ENCODE measurements at regions not wholly inside any gene's neighbourhood (a gene's known extent, or its start where the extent isn't known, plus 50 kb on each side); places are given as distances from the start of the nearest gene placed in this dataset.

DNA sequence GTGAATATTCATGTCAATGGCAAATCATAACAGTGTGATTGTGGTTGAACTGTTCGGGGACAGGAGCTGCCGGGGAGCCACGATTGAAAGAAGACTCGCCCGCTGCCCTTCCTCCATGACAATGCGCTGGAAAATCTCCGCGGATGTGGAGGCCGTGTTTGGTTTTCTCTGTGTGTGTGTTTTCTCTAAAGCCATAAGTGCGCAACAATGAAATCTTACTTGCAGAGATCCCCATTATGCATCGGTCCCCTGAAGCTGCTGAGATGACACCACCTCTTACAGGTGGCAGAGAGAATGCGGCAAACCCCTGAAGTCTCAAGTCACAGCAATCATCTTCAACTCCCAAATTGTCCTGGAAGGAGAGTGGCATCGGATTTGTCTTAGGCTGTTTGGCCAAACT is 442.3 kb upstream of the MKI67 start:
- no peak overlapping the region for H3K4me3 Mint-ChIP-seq
- no peaks in the 10 kb centered on the region for H3K9me3 Mint-ChIP-seq
- H3K27me3 Mint-ChIP-seq: peaks cover 3% of the 10 kb centered on the region
- TF ChIP-seq, protein P1, sequence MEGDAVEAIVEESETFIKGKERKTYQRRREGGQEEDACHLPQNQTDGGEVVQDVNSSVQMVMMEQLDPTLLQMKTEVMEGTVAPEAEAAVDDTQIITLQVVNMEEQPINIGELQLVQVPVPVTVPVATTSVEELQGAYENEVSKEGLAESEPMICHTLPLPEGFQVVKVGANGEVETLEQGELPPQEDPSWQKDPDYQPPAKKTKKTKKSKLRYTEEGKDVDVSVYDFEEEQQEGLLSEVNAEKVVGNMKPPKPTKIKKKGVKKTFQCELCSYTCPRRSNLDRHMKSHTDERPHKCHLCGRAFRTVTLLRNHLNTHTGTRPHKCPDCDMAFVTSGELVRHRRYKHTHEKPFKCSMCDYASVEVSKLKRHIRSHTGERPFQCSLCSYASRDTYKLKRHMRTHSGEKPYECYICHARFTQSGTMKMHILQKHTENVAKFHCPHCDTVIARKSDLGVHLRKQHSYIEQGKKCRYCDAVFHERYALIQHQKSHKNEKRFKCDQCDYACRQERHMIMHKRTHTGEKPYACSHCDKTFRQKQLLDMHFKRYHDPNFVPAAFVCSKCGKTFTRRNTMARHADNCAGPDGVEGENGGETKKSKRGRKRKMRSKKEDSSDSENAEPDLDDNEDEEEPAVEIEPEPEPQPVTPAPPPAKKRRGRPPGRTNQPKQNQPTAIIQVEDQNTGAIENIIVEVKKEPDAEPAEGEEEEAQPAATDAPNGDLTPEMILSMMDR (IDR thresholded peaks at IDR 0.05): no peak
- H3K27ac Mint-ChIP-seq: no peak overlapping the region
- ChIA-PET CTCF (no interaction called here), POLR2A (no interaction called here)
- H3K4me1 Mint-ChIP-seq: no peaks in the 10 kb centered on the region
- intact Hi-C loops (cut with micrococcal nuclease): no loop called here
- no peak for DNase-seq
- no peak for ATAC-seq (ENCODE audit: low read depth)
- H3K36me3 Mint-ChIP-seq (ENCODE audit: low read depth): no peaks in the 10 kb centered on the region

DNA sequence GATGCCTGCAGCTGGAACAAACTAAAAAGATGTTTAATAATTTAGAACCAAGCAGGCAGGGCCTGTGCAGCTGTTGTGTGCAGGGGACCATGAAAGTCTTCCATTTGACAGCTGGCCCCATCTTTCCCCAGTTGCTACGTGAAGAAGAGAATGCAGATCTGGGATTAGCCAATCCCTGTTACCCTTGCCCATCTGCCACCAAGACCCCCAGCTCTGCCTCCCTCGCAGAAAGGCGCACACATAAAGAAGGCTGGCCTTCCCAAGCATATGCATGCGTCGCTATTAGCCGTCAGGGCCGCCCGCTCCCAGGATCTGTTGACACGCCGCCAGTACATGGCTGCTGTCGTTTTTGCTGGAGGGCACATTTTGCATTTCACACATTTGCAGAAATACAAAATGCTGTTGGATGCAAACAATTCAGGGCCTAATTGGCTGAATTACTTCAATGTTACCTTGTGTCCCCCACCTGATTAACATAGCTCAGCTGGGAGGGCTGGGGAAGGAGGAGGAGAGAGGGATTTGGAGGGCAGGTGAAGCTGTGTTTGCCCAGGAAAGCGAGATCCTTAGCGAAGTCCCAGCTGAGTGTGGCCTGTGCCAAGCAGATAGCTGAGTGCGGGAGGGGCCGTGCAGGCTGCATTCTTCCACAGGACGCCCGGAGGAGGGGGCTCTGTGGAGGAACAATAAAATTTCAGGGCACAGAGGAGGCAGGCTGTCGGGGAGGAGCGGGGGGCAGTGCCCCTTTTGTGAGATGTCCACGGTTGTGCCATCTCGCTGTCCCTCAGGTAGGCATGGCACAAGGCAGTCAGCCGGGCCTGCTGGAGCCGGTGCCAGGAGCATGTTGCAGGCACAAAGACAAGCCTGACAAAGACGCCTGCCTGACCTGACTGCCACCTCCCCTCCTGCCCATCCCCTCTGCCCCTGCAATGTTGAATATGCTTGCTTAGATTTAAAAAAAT is 443.0 kb upstream of the MKI67 start:
- ChIA-PET CTCF (no interaction called here), POLR2A (no interaction called here)
- TF ChIP-seq, protein P1 (IDR thresholded peaks at IDR 0.05): no peak
- Mint-ChIP-seq H3K4me1 (no peaks in the 10 kb centered on the region), H3K27me3 (peaks cover 3% of the 10 kb centered on the region), H3K4me3 (no peak overlapping the region), H3K36me3 (ENCODE audit: low read depth) (no peaks in the 10 kb centered on the region), H3K27ac (no peak overlapping the region), H3K9me3 (no peaks in the 10 kb centered on the region)
- ATAC-seq (ENCODE audit: low read depth) (no peak), DNase-seq (no peak)
- intact Hi-C loops (cut with micrococcal nuclease): no loop called here

DNA sequence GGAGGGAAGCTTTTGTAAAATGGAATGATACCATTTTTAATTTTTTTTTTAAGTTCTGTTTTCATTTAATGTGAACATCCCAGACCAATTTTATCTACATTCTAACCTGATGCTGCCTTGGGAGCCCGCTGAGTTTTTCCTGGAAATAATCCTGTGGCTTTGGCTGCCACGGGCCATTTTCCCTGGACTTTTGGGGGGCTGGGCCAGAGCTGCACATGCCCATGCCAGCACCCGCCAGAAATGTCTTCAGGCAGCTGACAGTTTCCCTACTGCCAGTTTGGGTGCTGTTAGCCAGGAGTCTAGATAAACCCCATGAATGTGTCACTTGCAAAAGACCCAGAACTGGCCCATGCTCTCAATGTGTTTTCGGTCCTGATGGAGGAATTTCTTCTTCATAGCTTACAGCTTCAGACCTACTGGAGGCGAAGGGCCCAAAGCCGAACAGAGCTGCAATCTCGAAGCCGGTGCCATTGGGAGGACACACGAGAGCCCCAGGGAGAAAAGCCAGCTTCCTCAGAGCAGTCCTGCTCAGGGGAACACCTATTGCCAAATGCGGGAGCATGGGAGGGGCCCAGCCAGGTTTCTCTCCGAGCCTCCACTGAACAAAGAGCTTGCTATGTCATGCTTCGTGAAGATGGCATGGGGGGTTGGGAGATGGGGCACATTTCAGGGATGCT is 444.2 kb upstream of the MKI67 start:
- DNase-seq (no peak), ATAC-seq (ENCODE audit: low read depth) (no peak)
- intact Hi-C loops (cut with micrococcal nuclease): no loop called here
- H3K9me3 Mint-ChIP-seq: no peaks in the 10 kb centered on the region
- ChIA-PET CTCF (no interaction called here), POLR2A (no interaction called here)
- H3K27ac Mint-ChIP-seq: no peak overlapping the region
- H3K27me3 Mint-ChIP-seq: peaks cover 3% of the 10 kb centered on the region
- TF ChIP-seq, protein P1 (IDR thresholded peaks at IDR 0.05): no peak
- no peaks in the 10 kb centered on the region for H3K36me3 Mint-ChIP-seq (ENCODE audit: low read depth)
- H3K4me1 Mint-ChIP-seq: no peaks in the 10 kb centered on the region
- H3K4me3 Mint-ChIP-seq: no peak overlapping the region

DNA sequence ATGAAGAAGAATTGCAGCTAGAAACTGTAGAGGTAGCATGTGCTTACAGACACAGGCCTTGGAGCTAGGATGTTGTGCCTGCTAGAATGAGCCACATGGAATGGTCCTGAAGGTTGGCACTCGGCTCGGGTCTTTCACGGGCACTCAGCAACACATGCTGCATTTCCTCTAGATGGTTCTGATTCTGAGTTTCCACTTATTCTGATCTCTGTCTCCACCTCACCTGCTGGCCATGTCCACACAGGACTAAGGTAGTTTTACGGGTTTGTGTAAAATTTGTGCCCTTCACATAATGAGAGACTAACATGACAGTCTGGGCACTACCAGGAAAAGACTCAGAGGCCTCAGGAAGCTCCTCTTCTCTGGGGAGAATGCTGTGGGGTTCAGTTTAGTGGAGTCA is 444.8 kb upstream of the MKI67 start:
- Mint-ChIP-seq H3K27ac (no peak overlapping the region), H3K4me3 (no peak overlapping the region), H3K9me3 (no peaks in the 10 kb centered on the region), H3K36me3 (ENCODE audit: low read depth) (no peaks in the 10 kb centered on the region), H3K27me3 (peaks cover 3% of the 10 kb centered on the region), H3K4me1 (no peaks in the 10 kb centered on the region)
- ChIA-PET CTCF (no interaction called here), POLR2A (no interaction called here)
- intact Hi-C loops (cut with micrococcal nuclease): no loop called here
- ATAC-seq (ENCODE audit: low read depth) (no peak), DNase-seq (no peak)
- TF ChIP-seq, protein P1 (IDR thresholded peaks at IDR 0.05): no peak

DNA sequence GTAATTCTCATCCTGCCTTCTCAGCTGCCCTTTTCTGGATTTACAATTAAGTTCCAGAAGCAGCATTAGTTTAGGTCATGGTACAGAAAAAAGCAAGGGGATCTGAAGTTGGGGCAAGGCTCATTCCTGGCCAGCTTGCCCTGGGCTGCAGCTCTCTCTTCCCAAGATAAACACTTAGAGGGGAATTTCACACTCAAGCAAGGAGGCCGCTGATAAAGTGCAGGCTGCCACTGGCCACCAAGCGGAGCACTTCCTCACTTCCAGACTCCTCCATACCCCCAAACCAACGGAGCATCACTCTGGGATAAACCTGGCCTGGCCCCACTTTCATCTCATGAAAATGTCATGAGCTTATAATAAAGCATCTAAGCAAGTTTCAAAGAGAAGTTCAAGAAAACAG is 445.5 kb upstream of the MKI67 start:
- ChIA-PET POLR2A (no interaction called here), CTCF (no interaction called here)
- no peak overlapping the region for H3K4me3 Mint-ChIP-seq
- H3K4me1 Mint-ChIP-seq: no peaks in the 10 kb centered on the region
- TF ChIP-seq, protein P1 (IDR thresholded peaks at IDR 0.05): no peak
- H3K27ac Mint-ChIP-seq: no peak overlapping the region
- H3K9me3 Mint-ChIP-seq: no peaks in the 10 kb centered on the region
- H3K36me3 Mint-ChIP-seq (ENCODE audit: low read depth): no peaks in the 10 kb centered on the region
- no peak for DNase-seq
- ATAC-seq (ENCODE audit: low read depth): no peak
- H3K27me3 Mint-ChIP-seq: peaks cover 3% of the 10 kb centered on the region
- intact Hi-C loops (cut with micrococcal nuclease): no loop called here
